ENCODE measurements at regions not wholly inside any gene's neighbourhood (a gene's known extent, or its start where the extent isn't known, plus 50 kb on each side); places are given as distances from the start of the nearest gene placed in this dataset.

DNA sequence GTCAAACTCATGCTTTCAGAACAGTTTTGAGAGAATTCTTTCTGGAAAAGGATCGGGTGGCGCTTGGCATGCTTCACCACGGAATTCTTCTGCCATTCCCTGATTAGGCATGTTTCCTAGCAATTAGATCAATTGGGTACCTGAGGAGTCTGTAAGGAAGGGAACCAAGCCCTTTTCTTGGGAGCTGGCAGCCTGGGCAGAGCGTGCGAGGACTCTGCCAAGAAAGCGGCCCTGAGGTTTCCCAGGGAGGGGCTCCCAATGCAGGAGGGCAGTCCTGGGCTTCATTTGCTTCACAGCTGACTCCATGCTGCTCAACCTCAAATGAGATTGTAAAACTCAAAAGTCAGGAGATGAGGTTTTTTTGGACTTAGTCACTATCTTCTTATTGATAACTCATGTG, 60.3 kb downstream of the MYCN start:
- Histone ChIP-seq H3K4me3 (no peak overlapping the region), H3K4me1 (no peaks in the 10 kb centered on the region), H3K27ac (no peak overlapping the region), H3K27me3 (peaks cover 6% of the 10 kb centered on the region), H3K9me3 (no peaks in the 10 kb centered on the region), H3K36me3 (no peaks in the 10 kb centered on the region)
- no peak for ATAC-seq
- TF ChIP-seq POLR2A (IDR thresholded peaks at IDR 0.05): no peak
- no peak for TF ChIP-seq EP300 (IDR thresholded peaks at IDR 0.05)
- no peak for TF ChIP-seq POLR2AphosphoS5 (IDR thresholded peaks at IDR 0.05)
- TF ChIP-seq, protein P1, sequence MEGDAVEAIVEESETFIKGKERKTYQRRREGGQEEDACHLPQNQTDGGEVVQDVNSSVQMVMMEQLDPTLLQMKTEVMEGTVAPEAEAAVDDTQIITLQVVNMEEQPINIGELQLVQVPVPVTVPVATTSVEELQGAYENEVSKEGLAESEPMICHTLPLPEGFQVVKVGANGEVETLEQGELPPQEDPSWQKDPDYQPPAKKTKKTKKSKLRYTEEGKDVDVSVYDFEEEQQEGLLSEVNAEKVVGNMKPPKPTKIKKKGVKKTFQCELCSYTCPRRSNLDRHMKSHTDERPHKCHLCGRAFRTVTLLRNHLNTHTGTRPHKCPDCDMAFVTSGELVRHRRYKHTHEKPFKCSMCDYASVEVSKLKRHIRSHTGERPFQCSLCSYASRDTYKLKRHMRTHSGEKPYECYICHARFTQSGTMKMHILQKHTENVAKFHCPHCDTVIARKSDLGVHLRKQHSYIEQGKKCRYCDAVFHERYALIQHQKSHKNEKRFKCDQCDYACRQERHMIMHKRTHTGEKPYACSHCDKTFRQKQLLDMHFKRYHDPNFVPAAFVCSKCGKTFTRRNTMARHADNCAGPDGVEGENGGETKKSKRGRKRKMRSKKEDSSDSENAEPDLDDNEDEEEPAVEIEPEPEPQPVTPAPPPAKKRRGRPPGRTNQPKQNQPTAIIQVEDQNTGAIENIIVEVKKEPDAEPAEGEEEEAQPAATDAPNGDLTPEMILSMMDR (IDR thresholded peaks at IDR 0.05): no peak
- 82 to 96% methylated on average over 3 of the region's 6 CpGs for WGBS, 2 donors (ENCODE audit: low coverage in 1 of 2)

DNA sequence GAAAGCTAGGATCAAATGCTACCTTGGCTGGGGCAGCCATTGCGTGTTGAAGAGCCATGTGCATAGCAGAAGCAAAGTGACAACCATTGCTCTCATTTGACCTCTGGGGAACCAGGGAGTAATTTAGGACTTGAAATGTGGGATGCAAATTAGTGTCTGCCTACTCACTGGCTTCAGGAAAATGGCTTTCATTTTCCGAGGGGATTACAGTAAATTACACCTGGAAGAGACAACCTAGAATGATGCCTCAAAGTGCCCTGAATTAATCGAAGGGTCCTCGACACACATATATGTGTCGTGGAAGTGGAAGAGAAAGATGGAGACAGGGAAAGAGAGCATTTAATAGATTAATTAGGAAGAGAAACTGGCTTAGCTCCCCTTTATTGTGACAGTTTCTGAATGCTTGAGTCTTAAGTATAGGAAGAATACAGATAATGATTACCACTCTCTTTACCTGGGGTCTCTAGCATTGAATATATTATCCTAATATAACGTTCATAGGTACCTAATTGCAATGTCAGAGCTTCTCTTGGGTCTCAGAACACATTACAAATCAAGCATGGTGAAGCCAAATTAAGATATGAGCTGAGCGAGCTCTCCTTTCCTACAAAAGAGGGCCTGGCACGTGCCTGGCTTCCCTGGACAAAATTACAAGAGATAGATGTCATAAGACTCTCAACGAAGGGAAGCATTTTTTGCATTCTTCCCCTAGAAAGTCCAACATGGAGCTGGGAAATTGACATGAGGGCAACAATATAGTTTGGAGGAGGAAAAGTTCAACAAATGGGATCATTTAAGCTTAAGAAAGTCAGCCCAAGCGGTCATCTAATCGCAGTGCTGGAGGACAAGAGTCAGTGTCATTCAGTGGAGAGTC, 59.5 kb downstream of the MYCN start:
- Histone ChIP-seq H3K36me3 (no peaks in the 10 kb centered on the region), H3K27me3 (peaks cover 6% of the 10 kb centered on the region), H3K4me3 (no peak overlapping the region), H3K4me1 (no peaks in the 10 kb centered on the region), H3K27ac (no peak overlapping the region), H3K9me3 (no peaks in the 10 kb centered on the region)
- no peak for ATAC-seq
- TF ChIP-seq, protein P1 (IDR thresholded peaks at IDR 0.05): no peak
- no peak for TF ChIP-seq POLR2A (IDR thresholded peaks at IDR 0.05)
- 73 to 77% methylated on average over 8 to 11 of the region's 11 CpGs for WGBS, 2 donors (ENCODE audit: low coverage in 1 of 2)

GRCh38 chr2:15997728-15998280, 57.5 kb downstream of the MYCN start:
- 100% methylated on average over 1 of the region's 2 CpGs; no CpG with 5 or more reads in 1 of the 2 donors for WGBS, 2 donors (ENCODE audit: low coverage in 1 of 2)
- H3K4me3 ChIP-seq: no peak overlapping the region
- no peak for TF ChIP-seq EP300 (IDR thresholded peaks at IDR 0.05)
- no peak for TF ChIP-seq POLR2AphosphoS5 (IDR thresholded peaks at IDR 0.05)
- TF ChIP-seq, protein P1 (IDR thresholded peaks at IDR 0.05): no peak
- TF ChIP-seq POLR2A (IDR thresholded peaks at IDR 0.05): no peak
- H3K27ac ChIP-seq: no peak overlapping the region
- no peaks in the 10 kb centered on the region for H3K4me1 ChIP-seq
- no peaks in the 10 kb centered on the region for H3K9me3 ChIP-seq
- H3K36me3 ChIP-seq: no peaks in the 10 kb centered on the region
- no peak for ATAC-seq
- peaks cover 6% of the 10 kb centered on the region for H3K27me3 ChIP-seq

- no peaks in the 10 kb centered on the region for H3K36me3 ChIP-seq
- no peak for ATAC-seq
- no peak overlapping the region for H3K4me3 ChIP-seq
- 57 to 75% methylated on average over 5 to 8 of the region's 10 CpGs for WGBS, 2 donors (ENCODE audit: low coverage in 1 of 2)
- H3K27me3 ChIP-seq: no peaks in the 10 kb centered on the region
- H3K9me3 ChIP-seq: no peaks in the 10 kb centered on the region
- H3K4me1 ChIP-seq: no peaks in the 10 kb centered on the region
- no peak for TF ChIP-seq EP300 (IDR thresholded peaks at IDR 0.05)
- TF ChIP-seq POLR2A (IDR thresholded peaks at IDR 0.05): no peak
- TF ChIP-seq POLR2AphosphoS5 (IDR thresholded peaks at IDR 0.05): no peak
- TF ChIP-seq, protein P1 (IDR thresholded peaks at IDR 0.05): no peak
- H3K27ac ChIP-seq: no peak overlapping the region
Measured at GRCh38 chr2:15996536-15997423, 56.4 kb downstream of the MYCN start.

Small RNAs in the stretch of these regions (small RNA-seq; reads per million reads assigned to genes)
- gene AC174048.1: 0 reads per million in 4 donors
- 0 reads per million in 4 donors for gene RF00561

Measured in gastroesophageal sphincter (tissue), 4 donors.